Stimulated activated CD4-positive, alpha-beta T cell treated with anti-CD3 and anti-CD28 coated beads, Interleukin-15, amount 100 ng/mL, for 24 hours (primary cell): ENCODE measurements at regions not wholly inside any gene's neighbourhood (a gene's known extent, or its start where the extent isn't known, plus 50 kb on each side); places are given as distances from the start of the nearest gene placed in this dataset.
"Not testable (repeated sequence)": the region's sequence is repeated elsewhere in the genome, so short reads cannot be mapped to it uniquely, and the experiment has no call there.

Experiments
- DNase-seq: peaks from one replicate; pipeline ENCODE4 v3.0.0-alpha.2; 2020

GRCh38 chr7:16086743-16087142, 334.6 kb downstream of the CRPPA start:
- DNase-seq, result no peak

- DNase-seq, result not testable (repeated sequence)
Observed at GRCh38 chr7:16085780-16086179, 335.6 kb downstream of the CRPPA start.

DNA sequence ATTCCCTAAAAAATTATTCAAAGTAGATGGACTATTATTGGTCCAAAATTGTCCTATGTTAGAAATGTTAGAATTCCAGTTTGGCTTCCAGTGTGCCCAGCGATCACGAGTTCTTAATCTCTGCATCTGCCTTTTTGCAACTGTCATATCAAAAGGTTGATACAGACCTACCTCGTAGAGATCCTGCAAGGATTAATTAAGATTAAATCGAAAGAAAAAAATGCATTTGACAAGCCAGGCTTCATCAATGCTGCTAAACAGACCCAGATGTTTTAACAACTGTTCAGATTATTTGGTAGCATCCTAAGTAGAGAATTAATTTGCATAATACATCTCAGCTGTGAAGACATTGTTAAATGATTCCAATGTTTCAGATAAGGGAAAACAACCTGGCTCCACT, 336.5 kb downstream of the CRPPA start:
- DNase-seq, result no peak

GRCh38 chr7:16084370-16084769, 337.0 kb downstream of the CRPPA start:
- DNase-seq, result no peak

GRCh38 chr7:16083931-16084330, 337.4 kb downstream of the CRPPA start:
- no peak for DNase-seq

DNA sequence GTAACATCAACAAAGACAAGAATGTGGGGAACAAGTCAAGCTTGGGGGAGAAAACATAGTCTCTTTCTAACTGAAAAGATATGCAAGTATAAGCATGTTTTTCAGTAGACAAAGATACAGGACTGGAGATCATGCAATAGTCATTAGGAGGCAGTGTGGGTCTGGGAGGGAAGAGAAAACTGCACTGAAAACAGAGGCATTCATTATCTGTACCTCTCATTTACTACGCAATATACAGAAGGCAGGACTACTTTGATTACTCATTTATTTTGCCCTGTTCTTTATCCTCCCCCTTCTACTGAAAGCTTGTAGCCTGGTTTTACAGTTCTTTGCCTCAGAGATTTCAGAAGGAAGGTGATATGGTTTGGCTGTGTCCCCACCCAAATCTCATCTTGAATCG, 341.2 kb downstream of the CRPPA start:
- no peak for DNase-seq

DNA sequence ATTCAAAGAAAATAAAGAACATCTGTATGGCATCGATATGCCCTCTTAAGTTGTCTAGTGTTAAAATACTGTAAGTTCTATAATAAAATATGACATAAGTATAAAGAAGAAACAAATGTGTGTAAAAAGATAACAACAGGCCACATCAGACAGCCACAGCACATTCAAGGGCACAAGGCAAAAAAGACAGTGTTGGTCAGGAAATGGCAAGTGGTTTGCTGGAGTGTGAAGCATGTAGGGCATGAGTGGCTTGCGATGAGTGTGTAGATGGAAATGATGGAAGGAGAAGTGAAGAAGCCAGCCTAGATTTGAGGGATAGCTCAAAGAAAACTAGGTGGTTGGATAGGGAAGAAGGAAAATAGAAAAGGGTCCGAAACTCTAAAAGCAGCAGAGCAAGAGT, 341.6 kb downstream of the CRPPA start:
- DNase-seq, result no peak

DNA sequence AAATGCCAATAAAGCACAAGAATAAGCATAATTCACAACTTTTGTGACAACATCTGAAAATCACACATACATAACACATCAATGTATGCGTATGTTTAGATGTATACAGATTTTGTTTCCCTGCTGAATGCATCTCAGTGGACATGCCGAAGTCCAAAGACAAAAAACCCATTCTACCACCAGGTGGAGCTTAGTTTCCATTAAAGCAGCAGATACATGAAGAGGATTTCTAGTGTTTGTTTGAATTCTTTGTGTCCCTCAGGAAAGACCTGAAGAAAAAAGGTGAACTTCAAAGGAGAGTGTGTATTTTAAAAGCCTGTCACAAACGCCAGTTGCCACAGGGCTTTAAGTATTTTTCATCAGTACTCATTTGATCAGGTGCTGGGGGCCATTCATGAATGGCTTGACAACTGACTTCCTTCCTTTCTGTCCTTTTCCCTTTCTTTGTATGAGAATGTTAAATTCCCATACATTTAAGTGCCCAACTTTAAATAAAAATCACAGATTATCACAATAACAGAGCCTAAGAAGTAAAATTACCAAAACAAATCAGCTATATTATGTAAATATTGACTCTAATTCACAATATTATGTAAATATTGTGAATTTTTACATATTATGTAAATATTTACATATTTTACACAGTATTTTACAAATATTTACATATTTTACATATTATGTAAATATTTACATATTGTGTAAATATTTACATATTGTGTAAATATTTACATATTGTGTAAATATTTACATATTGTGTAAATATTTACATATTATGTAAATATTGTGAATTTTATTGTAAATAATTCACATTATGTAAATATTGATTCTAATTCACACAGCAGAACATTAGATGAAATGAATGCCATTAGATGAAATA, 343.0 kb downstream of the CRPPA start:
- DNase-seq, result peak; percentile 10

- DNase-seq, result no peak
Observed at GRCh38 chr7:16071246-16071857, 350.0 kb downstream of the CRPPA start.

DNA sequence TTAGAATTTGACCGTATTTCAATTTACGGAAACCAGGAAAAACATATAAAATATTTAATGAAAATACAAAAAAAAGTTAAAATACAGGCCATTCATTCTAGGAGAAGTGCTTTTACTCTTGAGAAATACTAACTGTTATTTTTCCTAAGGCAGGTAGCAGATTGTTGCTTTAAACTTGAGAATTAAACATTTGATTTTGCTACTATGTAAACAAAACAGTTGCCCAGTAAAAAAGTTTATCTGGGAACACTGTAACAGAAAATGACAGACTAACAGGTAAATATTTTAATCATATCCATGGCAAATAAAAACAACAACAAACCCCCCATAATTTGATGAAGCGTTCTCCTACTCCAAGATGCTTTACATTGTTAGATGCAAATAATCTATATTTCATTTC, 350.5 kb downstream of the CRPPA start:
- no peak for DNase-seq

DNA sequence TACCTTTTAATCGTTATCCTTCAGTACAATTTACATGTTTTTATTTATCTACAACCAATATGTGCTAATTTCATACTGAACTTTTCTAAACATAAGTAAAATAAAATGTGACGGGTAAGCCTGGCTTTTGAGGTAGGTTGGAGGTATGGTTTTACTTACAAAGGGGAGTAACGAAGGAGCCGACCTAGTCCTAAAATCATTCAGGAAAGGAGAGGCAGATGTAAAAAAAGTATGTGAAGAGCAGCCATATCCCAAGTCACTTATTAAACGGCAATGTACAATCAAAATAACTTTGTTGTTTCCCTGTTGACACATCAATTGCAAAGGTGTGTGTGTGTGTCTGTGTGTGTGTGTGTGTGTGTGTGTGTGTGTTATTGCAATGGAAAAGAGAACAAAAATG, 351.3 kb downstream of the CRPPA start:
- DNase-seq, result no peak

DNA sequence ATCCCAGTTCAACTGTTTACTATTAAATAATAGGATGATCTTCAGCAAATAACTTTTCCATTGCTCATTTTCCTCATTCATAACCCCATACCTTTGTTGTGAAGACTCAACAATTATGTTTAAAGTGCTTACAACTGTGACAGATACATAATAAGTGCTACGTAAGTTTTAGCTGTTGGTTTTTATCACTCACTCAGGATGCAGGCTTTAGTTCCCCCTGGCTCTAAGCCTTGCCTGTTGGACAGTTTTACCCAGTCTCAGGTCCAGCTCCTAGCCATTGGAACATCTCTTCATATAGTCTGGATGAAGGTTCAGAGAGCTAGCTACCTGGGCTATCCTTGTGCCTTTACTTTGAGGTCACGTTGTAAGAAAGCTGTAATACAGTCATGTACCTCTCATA, 353.2 kb downstream of the CRPPA start:
- no peak for DNase-seq

DNA sequence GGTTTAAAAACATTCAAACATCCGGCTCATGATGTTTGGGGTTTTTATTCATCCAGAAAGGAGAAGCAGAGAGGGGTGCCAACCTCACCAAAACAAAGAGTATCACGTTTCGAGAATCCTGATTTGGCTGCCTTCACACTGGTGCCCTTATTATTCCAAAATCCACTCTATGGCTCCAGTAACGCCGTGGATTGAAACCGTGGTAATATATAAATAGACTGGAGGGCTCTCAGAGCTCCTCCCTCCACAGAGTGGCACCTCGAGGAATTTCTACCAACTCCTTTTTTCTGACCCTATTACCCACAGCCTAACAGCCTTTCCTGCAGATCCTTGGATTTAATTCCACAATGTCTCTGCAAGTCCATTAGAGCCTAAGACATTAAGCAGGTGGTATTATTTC, 353.6 kb downstream of the CRPPA start:
- no peak for DNase-seq

- DNase-seq, result no peak
Observed at GRCh38 chr7:16066805-16067459, 354.4 kb downstream of the CRPPA start.

- no peak for DNase-seq
Observed at GRCh38 chr7:16065939-16066338, 355.4 kb downstream of the CRPPA start.

- no peak for DNase-seq
Observed at GRCh38 chr7:16063716-16064675, 357.3 kb downstream of the CRPPA start.

GRCh38 chr7:16063221-16063620, 358.1 kb downstream of the CRPPA start:
- no peak for DNase-seq

- no peak for DNase-seq
Observed at GRCh38 chr7:16062269-16062668, 359.1 kb downstream of the CRPPA start.

- DNase-seq, result no peak
Observed at GRCh38 chr7:16061630-16062029, 359.7 kb downstream of the CRPPA start.

DNA sequence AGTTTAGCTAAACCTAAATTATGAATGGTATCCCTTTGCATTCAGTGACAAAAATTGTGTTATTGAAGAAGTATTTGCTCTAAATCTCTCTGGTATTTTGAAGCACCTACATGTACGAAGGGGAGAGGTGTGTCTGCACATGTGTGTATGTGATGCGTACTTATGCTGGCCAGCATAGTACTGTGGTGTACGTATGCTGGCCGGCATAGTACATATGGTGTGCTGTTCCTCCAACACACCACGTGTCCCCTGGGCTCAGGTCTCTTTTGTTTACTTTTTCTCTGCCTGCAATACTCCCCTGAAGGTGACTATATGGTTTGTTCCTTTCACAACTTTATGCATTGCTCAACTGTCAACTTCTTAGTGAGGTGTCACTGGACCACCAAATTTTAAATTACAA, 360.3 kb downstream of the CRPPA start:
- no peak for DNase-seq

DNA sequence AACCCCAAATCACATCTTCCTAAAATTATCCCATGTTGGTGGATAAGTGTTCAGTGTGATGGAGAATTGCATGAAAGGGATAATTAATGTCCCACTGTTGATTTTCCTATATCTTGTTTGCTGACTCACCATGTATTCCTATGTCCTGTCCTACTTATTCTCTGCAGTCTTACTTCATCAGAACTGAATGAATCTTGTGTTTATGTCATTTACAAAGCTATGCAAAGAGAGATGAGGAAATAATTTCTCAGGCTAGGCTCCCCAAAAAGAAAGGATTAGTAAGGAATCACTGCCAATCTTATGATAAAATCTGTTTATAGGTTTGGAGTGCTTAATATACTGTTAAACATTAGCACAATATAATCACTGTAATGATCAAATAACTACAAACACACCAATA, 360.8 kb downstream of the CRPPA start:
- no peak for DNase-seq

GRCh38 chr7:16055263-16055976, 365.9 kb downstream of the CRPPA start:
- no peak for DNase-seq
